GM12865 (cell line): ENCODE measurements at regions not wholly inside any gene's neighbourhood (a gene's known extent, or its start where the extent isn't known, plus 50 kb on each side); places are given as distances from the start of the nearest gene placed in this dataset.

Experiments
- DNase-seq: peaks from one replicate; pipeline ENCODE4 v3.0.0; 2010; ENCODE audit warnings: low read depth
- H3K4me3 ChIP-seq: 2 replicates; pipeline ENCODE4 v1.5.1; 2011; ENCODE audit warnings: mild to moderate bottlenecking, low read depth, low read length, control low read depth
- TF ChIP-seq, protein P1 (sequence below): IDR thresholded peaks from 2 replicates; pipeline ENCODE4 v1.5.1; 2011; ENCODE audit warnings: low read length, control low read depth, low read depth, inconsistent platforms; ENCODE audit not compliant: insufficient read depth; ENCODE audit errors: missing control alignments

DNA sequence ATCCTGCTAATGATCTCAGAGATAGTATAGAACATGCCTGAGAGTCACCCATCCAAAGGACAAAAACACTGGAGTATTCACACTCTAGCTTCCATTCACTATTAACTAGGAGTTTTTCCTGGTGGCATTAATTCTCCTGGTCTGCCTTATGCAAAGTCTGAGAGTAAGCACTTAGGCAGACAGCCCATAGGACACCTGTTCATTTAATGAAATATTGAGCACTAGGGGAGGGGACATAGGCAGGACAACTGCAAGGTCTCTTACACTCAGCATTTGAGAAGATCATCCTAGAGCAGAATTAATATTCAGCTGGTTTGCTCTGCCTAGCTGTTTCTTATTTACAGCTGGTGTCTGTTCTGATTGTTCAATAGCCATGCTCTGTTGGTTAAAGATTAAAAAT lies 508.5 kb downstream of the CENPC start:
- TF ChIP-seq, protein P1, sequence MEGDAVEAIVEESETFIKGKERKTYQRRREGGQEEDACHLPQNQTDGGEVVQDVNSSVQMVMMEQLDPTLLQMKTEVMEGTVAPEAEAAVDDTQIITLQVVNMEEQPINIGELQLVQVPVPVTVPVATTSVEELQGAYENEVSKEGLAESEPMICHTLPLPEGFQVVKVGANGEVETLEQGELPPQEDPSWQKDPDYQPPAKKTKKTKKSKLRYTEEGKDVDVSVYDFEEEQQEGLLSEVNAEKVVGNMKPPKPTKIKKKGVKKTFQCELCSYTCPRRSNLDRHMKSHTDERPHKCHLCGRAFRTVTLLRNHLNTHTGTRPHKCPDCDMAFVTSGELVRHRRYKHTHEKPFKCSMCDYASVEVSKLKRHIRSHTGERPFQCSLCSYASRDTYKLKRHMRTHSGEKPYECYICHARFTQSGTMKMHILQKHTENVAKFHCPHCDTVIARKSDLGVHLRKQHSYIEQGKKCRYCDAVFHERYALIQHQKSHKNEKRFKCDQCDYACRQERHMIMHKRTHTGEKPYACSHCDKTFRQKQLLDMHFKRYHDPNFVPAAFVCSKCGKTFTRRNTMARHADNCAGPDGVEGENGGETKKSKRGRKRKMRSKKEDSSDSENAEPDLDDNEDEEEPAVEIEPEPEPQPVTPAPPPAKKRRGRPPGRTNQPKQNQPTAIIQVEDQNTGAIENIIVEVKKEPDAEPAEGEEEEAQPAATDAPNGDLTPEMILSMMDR = no peak
- no peak overlapping the region for H3K4me3 ChIP-seq
- DNase-seq = no peak

DNA sequence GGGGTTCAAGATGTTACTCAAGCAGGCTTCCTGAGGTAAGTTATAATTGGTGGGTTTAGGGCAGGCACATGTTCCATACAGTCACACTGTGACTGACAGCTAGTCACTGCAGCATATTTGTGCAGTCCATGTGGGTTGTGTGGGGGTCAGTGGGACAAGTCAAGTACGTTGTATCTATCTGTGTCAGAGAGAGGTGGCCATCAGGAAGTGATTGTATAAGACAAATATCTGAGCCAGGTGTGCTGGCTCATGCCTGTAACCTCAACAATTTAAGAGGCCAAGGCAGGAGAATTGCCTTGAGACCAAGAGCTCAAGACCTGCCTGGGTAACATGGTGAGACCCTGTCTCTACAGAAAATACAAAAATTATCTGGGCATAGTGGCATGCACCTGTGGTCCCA lies 509.3 kb downstream of the CENPC start:
- DNase-seq = no peak
- TF ChIP-seq, protein P1 = no peak
- no peak overlapping the region for H3K4me3 ChIP-seq

DNA sequence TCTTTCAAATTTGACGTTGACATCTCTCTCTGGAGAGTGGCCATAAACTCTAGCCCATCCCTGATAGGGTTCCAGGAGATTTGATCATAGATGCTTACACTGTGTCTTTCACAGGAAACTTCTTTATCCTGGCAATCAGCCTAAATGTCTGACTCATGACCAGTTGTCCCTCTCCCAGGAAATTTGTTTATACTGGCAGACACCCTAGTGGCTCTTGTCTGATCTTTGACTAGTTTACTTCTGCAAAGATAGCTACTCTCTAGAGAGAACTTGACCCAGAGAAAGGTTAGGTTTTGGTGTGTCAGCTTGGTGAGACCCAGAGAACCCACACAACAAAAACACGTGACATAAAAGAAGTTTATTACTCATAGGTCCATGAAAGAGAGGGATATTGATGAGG lies 509.8 kb downstream of the CENPC start:
- H3K4me3 ChIP-seq = no peak overlapping the region
- TF ChIP-seq, protein P1 = no peak
- DNase-seq = no peak

DNA sequence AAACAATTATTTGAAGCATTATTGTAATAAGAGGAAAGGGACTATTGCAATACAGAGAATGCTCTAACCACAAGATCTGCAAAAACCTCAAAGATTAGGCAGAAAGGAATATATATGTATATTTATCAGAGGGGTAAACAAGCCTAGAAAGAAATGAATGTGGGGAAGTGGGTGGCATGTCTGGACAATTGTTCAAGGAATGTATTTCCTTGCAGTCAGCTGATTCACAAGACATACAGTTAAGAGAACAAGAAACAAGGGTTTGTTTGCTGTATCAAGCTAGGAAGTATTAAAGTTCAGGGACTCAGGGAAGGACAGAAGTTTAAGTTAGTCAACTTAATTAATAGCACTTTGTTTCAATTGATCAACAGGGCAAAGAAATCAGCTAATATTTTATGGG lies 514.7 kb downstream of the CENPC start:
- TF ChIP-seq, protein P1 = no peak
- no peak for DNase-seq
- no peak overlapping the region for H3K4me3 ChIP-seq

DNA sequence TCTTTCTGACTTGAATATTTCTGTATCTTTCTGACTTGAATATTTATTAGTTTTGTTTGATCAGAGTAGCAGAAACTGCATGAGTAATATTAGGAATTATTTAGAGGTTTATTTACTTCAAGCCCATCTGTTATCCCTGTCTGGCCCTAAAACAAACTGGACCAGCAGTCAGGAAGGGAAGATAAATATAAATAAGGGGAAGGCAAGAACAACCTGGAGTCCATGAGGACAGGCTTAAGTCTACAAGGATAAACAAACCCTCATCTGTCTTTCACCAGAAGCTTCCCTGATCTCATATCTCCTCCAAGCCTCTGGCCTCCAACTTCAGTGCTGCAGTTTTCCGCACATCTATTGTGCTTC lies 524.9 kb downstream of the CENPC start:
- TF ChIP-seq, protein P1 = no peak
- no peak overlapping the region for H3K4me3 ChIP-seq
- DNase-seq = no peak

- TF ChIP-seq, protein P1 = no peak
- DNase-seq = no peak
- H3K4me3 ChIP-seq = no peak overlapping the region
These were observed 525.4 kb downstream of the CENPC start for GRCh38 chr4:67019686-67020437.

- no peak for DNase-seq
- TF ChIP-seq, protein P1 = no peak
- no peak overlapping the region for H3K4me3 ChIP-seq
These were observed 530.7 kb downstream of the CENPC start for GRCh38 chr4:67014592-67014991.
